CD4-positive, alpha-beta T cell treated with Interleukin-4 for 1 hour (primary cell): ENCODE measurements at regions not wholly inside any gene's neighbourhood (a gene's known extent, or its start where the extent isn't known, plus 50 kb on each side); places are given as distances from the start of the nearest gene placed in this dataset.
"Not testable (repeated sequence)": the region's sequence is repeated elsewhere in the genome, so short reads cannot be mapped to it uniquely, and the experiment has no call there.

Experiments
- DNase-seq, 2 donors: peaks; one replicate each; pipeline ENCODE4 v3.0.0-alpha.2; 2020 to 2022

GRCh38 chr6:149127212-149127611 lies 190.3 kb upstream of the TAB2 start:
- no peak for DNase-seq

- peak; percentile 48 to 61 for DNase-seq
Observed at GRCh38 chr6:149128489-149129145, 188.9 kb upstream of the TAB2 start.

- DNase-seq, result peak in 1 of 2 donors; percentile 32
Observed at GRCh38 chr6:149129371-149130077, 188.0 kb upstream of the TAB2 start.

- DNase-seq, result no peak
Observed at GRCh38 chr6:149130090-149130489, 187.4 kb upstream of the TAB2 start.

GRCh38 chr6:149130508-149130907 lies 187.0 kb upstream of the TAB2 start:
- DNase-seq, result no peak

- no peak for DNase-seq
Observed at GRCh38 chr6:149131891-149132290, 185.6 kb upstream of the TAB2 start.

- no peak for DNase-seq
Observed at GRCh38 chr6:149132336-149132735, 185.2 kb upstream of the TAB2 start.

GRCh38 chr6:149134511-149134933 lies 183.0 kb upstream of the TAB2 start:
- no peak for DNase-seq

- no peak for DNase-seq
Observed at GRCh38 chr6:149135809-149136208, 181.7 kb upstream of the TAB2 start.

- no peak for DNase-seq
Observed at GRCh38 chr6:149136273-149136912, 181.1 kb upstream of the TAB2 start.

GRCh38 chr6:149136913-149137286 lies 180.6 kb upstream of the TAB2 start:
- no peak for DNase-seq

- no peak for DNase-seq
Observed at GRCh38 chr6:149137594-149137993, 179.9 kb upstream of the TAB2 start.

- no peak for DNase-seq
Observed at GRCh38 chr6:149138089-149138488, 179.4 kb upstream of the TAB2 start.

GRCh38 chr6:149138699-149139294 lies 178.7 kb upstream of the TAB2 start:
- no peak for DNase-seq

GRCh38 chr6:149139782-149140136 lies 177.8 kb upstream of the TAB2 start:
- no peak for DNase-seq

- peak; percentile 62 to 86 for DNase-seq
Observed at GRCh38 chr6:149140137-149140909, 177.2 kb upstream of the TAB2 start.

GRCh38 chr6:149140910-149141290 lies 176.6 kb upstream of the TAB2 start:
- DNase-seq, result peak in 1 of 2 donors; percentile 91

- DNase-seq, result no peak
Observed at GRCh38 chr6:149142924-149143429, 174.5 kb upstream of the TAB2 start.

- not testable (repeated sequence) for DNase-seq
Observed at GRCh38 chr6:149145800-149146199, 171.7 kb upstream of the TAB2 start.

GRCh38 chr6:149147195-149147594 lies 170.3 kb upstream of the TAB2 start:
- peak in 1 of 2 donors; percentile 29 for DNase-seq

GRCh38 chr6:149147938-149148718 lies 169.4 kb upstream of the TAB2 start:
- peak; percentile 33 to 87 for DNase-seq

- no peak for DNase-seq
Observed at GRCh38 chr6:149149653-149150052, 167.9 kb upstream of the TAB2 start.
